Colonic mucosa (tissue), 4 donors: ENCODE measurements at regions not wholly inside any gene's neighbourhood (a gene's known extent, or its start where the extent isn't known, plus 50 kb on each side); places are given as distances from the start of the nearest gene placed in this dataset.

Experiments
- DNase-seq: peaks from one replicate; pipeline ENCODE4 v3.0.0-alpha.2; 2020
- H3K27ac ChIP-seq: fragments of 200-600 bp; one replicate; pipeline ENCODE4 v1.8.0; 2021
- H3K27me3 ChIP-seq: fragments of 200-600 bp; one replicate; pipeline ENCODE4 v1.8.0; 2021
- H3K36me3 ChIP-seq: fragments of 200-600 bp; one replicate; pipeline ENCODE4 v1.8.0; 2021
- H3K4me1 ChIP-seq: fragments of 200-600 bp; one replicate; pipeline ENCODE4 v1.8.0; 2021; ENCODE audit warnings: mild to moderate bottlenecking
- H3K4me3 ChIP-seq: fragments of 200-600 bp; one replicate; pipeline ENCODE4 v1.8.0; 2021
- H3K9ac ChIP-seq, 2 donors: one replicate each; pipeline ENCODE4 v1.7.0; 2013; ENCODE audit warnings: control low read depth in 2 of 2, low read depth in 2 of 2, low read length in 2 of 2
- H3K9me3 ChIP-seq: fragments of 200-600 bp; one replicate; pipeline ENCODE4 v1.8.0; 2021
- CTCF ChIP-seq: fragments of 200-600 bp; IDR thresholded peaks from one replicate; pipeline ENCODE4 v1.8.0; 2022; ENCODE audit warnings: antibody characterized with exemption, mild to moderate bottlenecking
- intact Hi-C: fragments of 100-400 bp; cut with DNase I; formaldehyde crosslinking; loops from one replicate; pipeline ENCODE4 v1.14.1; 2022
- donor health status: healthy.
- donor health status: DM: no; HTN: no; CAD: no.
- donor health status: DM: no; HTN: no; CAD: no.

GRCh38 chr18:40004246-40004645 is 1950.8 kb upstream of the PIK3C3 start:
- H3K27ac ChIP-seq: no peak overlapping the region
- no peak overlapping the region for H3K4me3 ChIP-seq
- H3K9me3 ChIP-seq: no peaks in the 10 kb centered on the region
- no peaks in the 10 kb centered on the region for H3K27me3 ChIP-seq
- no peak overlapping the region for H3K9ac ChIP-seq
- no peak for DNase-seq
- no peaks in the 10 kb centered on the region for H3K4me1 ChIP-seq
- H3K36me3 ChIP-seq: no peaks in the 10 kb centered on the region
- no peak for TF ChIP-seq CTCF
- intact Hi-C loops: no loop called here

DNA sequence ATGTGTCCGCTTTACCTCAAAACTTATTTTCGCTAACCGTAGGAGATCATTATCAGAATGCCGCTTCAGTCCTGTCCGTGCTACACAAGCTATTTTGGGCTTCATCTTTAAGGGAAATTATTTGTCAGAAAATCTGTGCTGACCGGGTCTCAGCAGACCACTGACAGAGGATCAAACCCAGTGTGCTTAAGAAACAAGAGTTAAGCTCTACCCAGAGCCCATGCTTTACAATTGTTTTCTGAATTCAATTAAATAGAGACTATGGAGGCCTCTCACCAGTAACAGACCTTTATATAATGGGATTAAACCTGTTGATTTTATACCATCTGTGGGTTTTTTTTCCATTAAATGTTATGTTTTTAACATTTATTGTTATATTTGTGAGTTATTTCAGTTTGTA is 1956.7 kb upstream of the PIK3C3 start:
- Histone ChIP-seq H3K4me3 (no peak overlapping the region), H3K27ac (no peak overlapping the region), H3K4me1 (no peaks in the 10 kb centered on the region), H3K9me3 (no peaks in the 10 kb centered on the region), H3K36me3 (no peaks in the 10 kb centered on the region), H3K9ac (no peak overlapping the region), H3K27me3 (no peaks in the 10 kb centered on the region)
- TF ChIP-seq CTCF: no peak
- intact Hi-C loops: no loop called here
- DNase-seq: no peak

DNA sequence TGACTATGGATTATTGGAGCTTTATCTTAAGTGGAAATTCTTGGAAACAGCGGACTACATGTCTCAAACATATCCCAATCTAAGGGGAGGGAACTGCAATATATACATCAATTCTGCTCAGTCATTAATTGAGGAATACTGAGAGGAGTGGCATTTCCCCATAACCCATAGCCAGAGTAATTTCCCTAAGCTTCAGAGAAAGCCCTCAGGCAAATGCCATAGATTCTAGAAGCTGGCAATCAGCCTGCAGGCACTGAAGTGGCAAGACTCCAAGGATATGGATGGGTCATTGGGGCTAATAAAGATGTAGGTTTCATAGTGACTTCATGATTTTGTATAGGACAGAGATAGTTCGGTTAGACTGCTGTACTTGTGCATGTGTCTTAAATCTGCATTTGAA is 1960.5 kb upstream of the PIK3C3 start:
- Histone ChIP-seq H3K36me3 (no peaks in the 10 kb centered on the region), H3K4me3 (no peak overlapping the region), H3K27ac (no peak overlapping the region), H3K9ac (no peak overlapping the region), H3K4me1 (no peaks in the 10 kb centered on the region), H3K9me3 (no peaks in the 10 kb centered on the region), H3K27me3 (no peaks in the 10 kb centered on the region)
- intact Hi-C loops: no loop called here
- DNase-seq: no peak
- TF ChIP-seq CTCF: no peak

DNA sequence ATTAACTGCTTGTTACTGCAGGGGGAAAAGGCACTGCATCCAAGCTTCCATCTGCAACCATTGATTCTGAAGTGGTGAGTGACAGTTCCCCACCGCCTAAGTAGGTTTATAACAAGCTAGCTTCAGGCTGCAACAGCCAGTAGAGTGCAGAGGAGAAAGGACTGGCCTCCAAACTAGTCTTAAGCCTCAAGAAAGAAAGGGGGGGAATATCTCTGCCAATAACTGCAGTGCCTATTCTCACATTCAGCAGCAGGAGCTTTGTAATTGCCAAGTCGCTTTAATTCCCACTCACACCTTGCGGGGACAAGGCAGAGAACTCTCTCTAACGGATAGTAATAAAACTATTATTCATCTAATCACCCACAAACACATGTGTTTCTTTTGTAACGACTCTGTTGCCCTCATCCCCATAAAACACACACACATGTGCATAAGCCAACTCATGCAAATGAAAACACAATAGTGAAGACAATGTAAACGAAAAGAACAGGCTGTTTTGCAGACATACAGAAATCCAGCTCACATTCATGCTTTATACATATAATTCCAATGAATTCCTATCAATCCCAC is 1963.3 kb upstream of the PIK3C3 start:
- Histone ChIP-seq H3K27ac (no peak overlapping the region), H3K27me3 (no peaks in the 10 kb centered on the region), H3K9me3 (no peaks in the 10 kb centered on the region), H3K4me3 (no peak overlapping the region), H3K9ac (no peak overlapping the region), H3K36me3 (no peaks in the 10 kb centered on the region), H3K4me1 (no peaks in the 10 kb centered on the region)
- intact Hi-C loops: no loop called here
- no peak for TF ChIP-seq CTCF
- DNase-seq: no peak

- Histone ChIP-seq H3K4me1 (no peaks in the 10 kb centered on the region), H3K4me3 (no peak overlapping the region), H3K36me3 (no peaks in the 10 kb centered on the region), H3K9ac (no peak overlapping the region), H3K27me3 (no peaks in the 10 kb centered on the region), H3K27ac (no peak overlapping the region), H3K9me3 (no peaks in the 10 kb centered on the region)
- TF ChIP-seq CTCF: no peak
- intact Hi-C loops: no loop called here
- DNase-seq: no peak
These were observed 1964.5 kb upstream of the PIK3C3 start for GRCh38 chr18:39990540-39990939.

- no peak overlapping the region for H3K4me3 ChIP-seq
- TF ChIP-seq CTCF: no peak
- no peaks in the 10 kb centered on the region for H3K36me3 ChIP-seq
- H3K27ac ChIP-seq: no peak overlapping the region
- no peaks in the 10 kb centered on the region for H3K27me3 ChIP-seq
- H3K9ac ChIP-seq: no peak overlapping the region
- intact Hi-C loops: no loop called here
- no peaks in the 10 kb centered on the region for H3K9me3 ChIP-seq
- DNase-seq: no peak
- H3K4me1 ChIP-seq: no peaks in the 10 kb centered on the region
These were observed 1978.3 kb upstream of the PIK3C3 start for GRCh38 chr18:39976771-39977170.
